ENCODE measurements at regions not wholly inside any gene's neighbourhood (a gene's known extent, or its start where the extent isn't known, plus 50 kb on each side); places are given as distances from the start of the nearest gene placed in this dataset.

DNA sequence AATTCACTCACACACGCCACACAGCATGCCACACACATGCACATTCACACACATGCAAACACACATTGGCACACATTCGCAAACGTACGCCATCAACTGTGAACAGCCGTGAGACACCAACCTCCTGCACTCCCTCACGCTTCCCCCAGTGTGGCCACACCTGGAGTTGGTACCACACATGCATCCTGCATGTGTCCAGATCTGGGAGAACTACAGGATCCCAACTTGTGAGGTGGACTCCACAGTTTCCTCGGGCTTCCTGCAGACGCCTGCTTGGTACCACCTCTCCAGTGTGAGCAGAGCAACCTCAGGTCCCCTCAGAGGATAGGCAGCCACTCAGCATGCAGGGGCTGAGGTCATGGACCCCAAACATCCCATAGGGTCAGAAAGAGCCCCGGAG, 239.0 kb downstream of the EIPR1 start:
- no peak for DNase-seq (ENCODE audit: low spot score)

DNA sequence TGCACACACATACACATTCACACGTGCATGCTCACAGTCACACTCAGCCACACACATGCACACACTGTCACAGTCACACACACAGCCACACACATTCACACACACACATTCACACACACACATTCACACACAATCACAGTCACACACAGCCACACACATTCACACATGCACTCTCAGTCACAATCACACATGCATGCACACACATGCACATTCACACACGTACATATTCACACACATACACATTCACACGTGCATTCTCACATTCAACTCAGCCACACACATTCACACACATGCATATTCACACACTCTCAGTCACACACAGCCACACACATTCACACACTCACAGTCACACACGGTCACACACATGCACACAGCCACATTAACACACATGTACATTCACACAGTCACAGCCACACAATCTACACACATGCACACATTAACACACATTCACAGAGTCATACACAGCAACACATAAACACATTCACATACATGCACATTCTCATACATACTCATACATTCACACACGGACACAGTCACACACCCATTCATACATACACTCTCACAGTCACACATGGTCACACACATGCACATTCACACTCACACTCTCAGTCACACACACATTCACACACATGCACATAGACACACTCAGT, 239.8 kb downstream of the EIPR1 start:
- DNase-seq (ENCODE audit: low spot score) = no peak

DNA sequence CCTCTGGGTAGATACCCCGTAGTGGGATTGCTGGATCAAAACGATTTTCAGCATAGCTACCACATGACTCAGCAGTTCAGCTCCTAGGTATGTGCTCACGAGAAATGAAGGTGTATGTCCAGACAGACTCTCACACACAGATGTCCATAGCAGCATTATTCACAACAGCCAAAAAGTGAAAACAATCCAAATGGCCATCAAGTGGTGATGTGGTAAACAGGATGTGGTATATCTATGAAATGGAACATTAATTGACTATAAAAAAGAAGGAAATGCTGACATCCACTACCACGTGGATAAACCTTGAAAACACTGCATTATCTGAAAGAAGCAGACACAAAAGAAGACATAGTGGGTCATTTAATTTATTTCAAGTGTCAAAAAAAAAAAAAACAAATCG, 241.9 kb downstream of the EIPR1 start:
- no peak for DNase-seq (ENCODE audit: low spot score)

DNA sequence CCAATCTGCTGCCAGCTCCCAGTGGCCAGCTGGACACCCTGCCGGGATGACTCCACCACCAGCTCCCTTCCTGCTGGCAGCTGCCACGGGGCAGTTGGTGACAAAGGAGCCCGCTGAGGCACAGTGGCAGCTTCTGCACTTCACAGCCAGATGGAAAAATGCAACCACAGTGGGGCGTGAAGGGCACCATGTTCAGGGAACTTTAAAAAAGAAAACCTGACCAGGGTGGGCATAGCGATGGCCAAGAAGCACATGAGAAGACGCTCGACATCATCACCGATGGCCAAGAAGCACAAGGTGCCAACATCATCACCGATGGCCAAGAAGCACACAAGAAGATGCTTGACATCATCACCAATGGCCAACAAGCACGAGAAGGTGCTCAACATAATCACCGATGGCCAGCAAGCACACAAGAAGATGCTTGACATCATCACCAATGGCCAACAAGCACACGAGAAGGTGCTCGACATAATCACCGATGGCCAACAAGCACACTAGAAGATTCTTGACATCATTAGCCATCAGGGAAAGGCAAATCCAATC, 243.5 kb downstream of the EIPR1 start:
- DNase-seq (ENCODE audit: low spot score) = no peak

DNA sequence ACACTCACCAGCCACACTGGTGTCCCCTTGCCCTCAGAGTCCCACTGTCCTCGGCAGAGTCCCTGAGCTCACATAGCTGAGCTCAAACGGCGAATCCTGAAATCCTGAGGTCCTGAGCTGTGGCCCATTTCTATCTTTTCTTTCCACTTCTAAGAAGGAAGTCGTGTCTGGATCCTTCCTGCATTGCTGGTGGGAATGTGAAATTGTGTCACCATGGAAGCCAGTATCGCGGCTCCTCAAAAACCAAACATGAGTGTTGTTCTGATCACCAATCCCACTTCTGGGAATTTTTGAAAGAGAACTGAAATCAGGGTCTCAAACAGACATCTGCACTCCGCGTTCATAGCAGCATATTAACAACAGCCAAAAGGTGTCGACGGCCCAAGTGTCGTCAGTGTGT, 244.7 kb downstream of the EIPR1 start:
- DNase-seq (ENCODE audit: low spot score) = no peak

DNA sequence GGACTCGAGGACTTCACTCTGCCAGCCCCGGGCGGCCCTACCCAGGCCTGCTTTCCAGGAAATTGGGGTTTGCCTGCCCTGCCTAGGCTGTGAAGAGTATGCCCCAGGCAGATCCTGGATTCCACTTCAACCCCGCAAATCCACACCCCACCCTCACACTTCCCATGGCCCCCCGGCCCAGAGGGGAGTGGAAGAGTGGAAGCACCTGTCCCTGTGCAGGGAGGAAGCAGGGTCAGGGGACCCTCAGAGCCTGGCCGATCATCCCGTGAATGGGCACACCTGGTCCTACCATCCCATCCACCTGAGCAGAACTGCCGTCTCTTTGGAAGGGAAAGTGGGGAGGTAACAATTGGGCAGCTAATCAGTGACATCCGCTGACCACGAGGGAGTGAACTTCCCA, 245.2 kb downstream of the EIPR1 start:
- no peak for DNase-seq (ENCODE audit: low spot score)

DNA sequence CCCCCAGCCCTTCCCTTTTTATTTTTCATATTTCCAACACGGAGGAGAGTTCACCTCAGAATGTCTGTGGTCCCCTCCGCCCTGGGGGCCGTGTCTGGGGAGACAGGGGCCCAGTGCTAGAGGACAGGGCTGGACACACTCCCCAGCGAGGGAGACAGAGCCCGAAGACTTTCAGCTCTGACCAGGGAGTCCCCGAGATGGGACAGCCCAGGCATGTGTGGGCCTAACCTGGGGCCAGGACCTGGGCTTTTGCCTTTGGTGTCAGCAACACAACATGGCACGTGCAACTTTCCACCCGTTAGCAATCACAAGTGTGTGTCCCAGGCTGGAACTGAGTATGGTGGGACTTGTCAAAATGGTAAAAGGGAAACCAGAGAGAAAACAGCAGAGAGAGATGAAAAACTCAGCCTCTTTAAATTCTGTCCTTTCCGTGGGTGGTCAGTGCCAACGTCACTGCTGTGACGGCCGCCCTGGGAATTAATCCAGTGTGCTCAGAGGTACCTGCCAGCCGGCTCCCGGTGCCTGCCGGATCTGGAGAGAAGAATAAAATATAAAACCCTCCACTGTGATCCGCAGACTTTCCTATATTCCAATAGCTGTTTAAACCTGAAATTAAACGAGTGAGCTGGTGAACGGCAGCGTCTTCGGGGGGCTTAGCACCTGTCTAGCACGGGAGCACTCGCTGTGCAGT, 245.8 kb downstream of the EIPR1 start:
- DNase-seq (ENCODE audit: low spot score) = no peak

DNA sequence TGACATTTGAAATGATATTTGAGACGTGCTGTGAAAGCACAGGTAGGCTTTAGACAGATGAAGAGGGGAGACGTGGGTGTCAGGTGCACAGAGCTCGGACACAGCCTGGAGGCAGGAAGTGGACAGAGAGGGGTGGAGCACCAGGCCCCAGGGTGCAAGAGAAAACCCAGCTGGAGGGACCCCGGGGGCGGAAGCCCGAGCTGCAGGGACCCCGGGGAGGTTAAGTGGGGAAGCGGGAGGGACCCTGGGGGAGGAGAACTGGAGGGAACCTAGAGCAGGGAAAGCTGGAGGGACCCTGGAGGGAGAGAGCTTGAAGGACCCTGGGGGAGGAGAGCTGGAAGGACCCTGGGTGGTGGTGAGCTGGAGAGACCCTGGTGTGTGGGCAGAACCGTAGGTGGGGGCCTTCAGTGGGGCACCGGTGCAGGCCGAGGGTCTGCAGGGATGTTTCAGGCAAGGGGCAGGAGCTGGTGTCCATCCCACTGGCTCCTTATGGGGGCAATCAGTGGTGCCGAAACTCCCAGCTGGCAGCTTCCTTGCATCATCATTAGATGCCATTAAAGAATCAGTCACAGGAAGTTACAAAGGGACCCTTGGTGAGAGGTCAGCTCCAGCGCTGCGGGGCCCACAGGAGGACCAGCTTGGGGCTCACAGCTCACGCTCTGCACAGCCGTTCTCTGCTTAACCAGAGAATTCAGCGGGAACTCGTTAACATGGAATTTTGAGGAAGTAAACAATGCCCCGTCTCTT, 246.6 kb downstream of the EIPR1 start:
- DNase-seq (ENCODE audit: low spot score) = no peak

DNA sequence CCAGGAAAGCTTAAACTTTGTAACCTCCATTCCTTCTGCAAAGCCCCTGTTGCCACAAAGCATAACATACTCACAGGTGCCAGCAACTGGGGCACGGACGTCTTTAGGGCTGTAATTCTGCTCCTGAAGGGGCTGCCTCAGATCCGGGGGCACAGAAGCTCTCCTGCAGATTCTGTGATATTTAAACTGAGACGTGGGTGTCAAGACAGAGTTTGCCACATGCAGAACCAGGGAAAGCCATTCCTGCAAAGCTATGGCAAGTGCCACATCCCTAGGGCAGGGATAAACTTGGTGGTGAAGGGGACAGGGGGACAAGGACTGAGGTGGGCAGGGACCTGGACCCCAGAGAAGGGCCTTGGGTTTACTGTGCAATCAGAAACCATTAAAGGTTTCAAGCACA, 247.2 kb downstream of the EIPR1 start:
- no peak for DNase-seq (ENCODE audit: low spot score)

DNA sequence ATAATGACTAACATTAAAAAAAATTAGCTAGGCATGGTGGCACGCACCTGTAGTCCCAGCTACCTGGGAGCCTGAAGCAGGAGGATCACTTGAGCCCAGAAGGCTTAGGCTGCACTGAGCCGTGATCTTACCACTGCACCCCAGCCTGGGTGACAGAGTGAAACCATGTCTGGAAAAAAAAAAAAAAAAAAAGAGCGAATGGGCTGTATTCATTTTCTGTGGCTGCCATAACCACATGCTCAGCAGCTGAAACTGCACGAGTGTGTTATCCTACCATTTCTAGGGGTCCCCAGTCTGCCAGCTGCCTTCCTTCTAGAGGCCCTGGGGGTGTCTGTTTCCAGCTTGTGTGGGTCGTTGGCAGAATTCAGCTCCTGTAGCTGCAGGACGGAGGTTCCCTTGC, 247.8 kb downstream of the EIPR1 start:
- no peak for DNase-seq (ENCODE audit: low spot score)

DNA sequence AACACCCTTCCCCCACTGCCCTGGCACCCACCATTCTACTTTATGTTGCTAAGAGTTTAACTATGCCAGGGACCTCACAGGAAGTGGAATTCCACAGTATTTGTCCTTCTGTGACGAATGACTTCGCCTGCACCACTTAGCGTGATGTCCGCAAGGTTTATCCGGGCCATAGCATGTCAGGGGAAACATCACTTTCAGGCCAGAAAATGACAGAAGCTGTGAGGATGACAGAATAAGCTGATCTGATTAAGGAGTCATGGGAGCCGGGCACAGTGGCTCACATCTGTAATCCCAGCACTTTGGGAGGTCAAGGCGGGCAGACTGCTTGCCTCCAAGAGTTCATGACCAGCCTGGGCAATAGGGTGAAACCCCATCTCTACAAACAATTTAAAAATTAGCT, 248.8 kb downstream of the EIPR1 start:
- DNase-seq (ENCODE audit: low spot score) = no peak

DNA sequence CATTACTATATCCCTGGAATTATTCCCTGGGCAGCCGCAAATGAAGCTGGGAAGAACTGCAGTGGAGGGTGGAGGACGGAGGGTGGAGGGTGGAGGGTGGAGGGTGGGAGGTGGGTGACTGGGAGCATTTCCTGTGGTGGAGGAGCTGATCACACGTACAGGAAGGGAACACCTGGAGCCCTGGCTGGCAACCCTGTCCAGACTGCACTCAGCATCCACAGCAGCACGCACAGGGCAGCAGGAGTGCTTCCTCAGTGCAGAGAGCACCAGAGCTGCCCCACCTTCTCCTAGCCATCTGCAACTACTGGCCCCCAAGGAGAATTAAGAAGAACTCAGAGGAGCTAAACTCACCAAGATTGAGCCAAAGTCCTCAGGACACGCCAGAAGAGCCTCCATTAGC, 249.9 kb downstream of the EIPR1 start:
- no peak for DNase-seq (ENCODE audit: low spot score)

DNA sequence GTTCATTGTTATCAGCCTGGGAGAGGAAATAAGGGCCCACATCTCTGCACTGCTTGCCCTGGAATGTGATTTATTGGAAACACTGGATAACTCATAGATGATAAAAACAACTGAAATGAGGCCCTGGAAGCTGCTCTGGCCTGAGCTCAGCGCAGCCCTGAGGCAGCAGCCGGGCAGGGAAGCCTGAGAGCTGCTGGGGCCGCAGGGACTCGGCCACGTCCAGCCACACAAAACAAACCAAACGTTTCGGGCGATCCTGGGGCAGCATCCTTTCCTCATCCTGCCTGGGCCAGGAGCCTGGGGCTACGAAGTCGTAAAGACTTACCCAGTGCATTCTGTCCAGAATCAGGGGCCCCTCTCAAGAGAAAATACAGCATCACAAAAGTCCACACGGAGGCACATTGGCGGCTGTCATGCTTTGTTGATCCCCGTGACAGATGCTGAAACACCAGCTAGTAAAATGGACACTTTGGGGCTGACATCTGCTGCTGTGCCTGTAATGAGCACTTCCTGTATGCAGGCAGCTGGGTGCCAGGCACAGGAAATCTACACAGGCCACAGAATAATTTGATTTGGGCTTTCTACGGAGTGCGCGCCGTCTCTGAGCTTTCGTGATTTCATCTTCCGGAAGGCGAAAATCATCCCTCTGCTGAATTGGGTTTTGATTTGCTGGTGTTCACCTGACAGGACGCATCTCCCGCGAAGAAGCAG, 250.6 kb downstream of the EIPR1 start:
- DNase-seq (ENCODE audit: low spot score) = peak; percentile 42

DNA sequence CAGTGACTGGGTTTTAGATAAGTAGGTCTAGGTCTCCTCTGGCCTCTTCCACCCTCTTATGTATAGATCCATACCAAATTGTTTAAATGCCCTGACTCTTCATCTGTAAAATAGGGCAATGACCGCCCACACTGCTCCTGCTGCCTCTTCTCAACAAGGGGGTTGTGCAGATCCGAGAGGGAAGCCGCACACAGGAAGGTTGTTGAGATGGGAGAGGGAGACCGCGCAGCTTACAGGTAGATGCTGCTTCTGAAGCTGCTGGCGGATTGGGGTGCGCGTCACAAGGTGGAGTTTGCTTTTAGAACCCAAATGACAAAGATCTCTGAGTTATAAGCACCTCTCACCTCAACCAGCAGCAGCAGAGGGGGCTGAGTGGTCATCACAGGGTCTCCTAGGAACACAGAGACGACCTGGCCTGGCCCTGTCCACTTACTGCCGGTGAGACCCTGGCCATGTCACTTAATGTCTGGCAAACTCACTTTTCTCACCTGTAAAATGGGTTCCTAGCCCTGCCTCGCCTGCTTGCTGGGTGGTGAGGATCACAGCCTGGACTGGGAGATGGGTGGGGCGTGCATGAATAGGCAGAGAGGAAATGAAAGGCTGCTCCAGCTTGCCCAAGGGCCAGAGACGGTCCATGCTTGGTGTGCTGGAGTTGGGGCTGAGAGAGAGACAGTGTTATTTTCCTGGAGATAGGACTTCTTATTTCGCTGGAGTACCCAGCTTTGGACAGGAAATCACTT, 251.3 kb downstream of the EIPR1 start:
- DNase-seq (ENCODE audit: low spot score) = no peak

DNA sequence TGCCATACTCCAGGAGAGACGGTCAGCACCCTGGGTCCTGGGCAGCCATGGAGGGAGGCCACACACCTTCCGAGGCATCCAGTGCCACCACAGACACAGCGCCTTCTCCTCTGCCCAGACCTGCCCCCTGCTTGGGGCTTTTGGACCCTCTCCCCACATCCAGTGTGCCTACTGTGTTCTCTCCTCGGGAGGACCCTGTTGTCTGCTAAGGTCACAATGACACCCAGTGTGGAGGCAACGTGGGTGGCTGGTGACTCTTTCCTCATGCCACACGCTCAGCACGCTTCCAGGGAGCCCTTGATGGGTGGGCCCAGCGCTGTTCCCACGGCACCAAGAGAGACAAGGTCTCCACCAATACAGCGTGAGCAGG, 251.9 kb downstream of the EIPR1 start:
- DNase-seq (ENCODE audit: low spot score) = no peak

DNA sequence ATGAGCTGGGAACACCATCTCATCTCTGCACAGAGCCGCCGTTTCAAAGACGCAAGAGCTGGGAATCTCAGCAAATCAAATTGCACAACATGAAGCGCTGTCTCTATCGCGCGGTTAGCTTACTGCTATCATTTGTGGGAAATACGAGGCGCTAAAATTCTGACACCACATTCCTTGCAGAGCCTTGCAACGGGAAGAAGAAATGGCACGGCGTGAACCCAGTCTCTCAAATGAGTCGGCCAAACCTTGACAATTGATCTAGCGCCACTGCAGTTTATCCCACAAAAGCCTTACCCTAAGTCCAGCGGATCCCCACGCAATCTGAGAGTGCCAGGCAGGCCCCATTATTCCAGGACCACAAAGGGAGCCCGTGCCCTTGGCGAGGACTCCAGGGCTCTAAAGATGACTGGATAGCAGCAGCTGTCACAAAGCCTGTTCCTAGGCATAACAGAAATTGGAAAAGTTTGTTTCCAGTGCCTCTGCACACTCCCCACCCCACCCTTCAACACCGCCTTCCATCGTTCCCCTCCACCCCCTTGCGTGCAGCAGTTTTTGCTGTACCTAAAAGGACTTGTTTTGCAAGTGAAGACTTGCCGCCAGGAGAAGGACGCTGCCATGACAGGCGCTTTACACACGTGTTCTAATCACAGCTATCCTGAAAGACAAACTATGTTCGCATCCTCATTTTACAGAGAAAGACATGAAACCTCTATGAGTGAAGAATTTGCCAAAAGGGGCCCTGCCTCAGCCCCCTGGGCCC, 252.4 kb downstream of the EIPR1 start:
- DNase-seq (ENCODE audit: low spot score) = peak; percentile 65

DNA sequence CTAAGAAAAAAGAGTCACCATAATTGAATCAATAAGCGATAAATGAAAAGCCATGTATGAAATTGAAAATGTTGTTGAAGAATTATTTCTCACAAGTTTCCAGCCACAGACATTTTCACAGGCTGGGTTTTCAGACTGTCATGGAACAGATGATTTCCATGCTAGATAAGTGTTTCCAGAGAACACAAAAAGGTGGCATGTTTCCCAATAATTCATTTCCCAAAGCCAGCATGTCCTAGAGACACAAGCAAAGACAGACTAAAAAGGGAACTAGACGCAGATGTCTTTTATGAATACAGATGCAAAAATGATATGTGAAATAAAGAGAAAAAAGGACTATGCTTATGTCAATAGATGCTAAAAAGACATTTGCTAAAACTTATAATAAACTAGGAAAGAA, 255.1 kb downstream of the EIPR1 start:
- no peak for DNase-seq (ENCODE audit: low spot score)

DNA sequence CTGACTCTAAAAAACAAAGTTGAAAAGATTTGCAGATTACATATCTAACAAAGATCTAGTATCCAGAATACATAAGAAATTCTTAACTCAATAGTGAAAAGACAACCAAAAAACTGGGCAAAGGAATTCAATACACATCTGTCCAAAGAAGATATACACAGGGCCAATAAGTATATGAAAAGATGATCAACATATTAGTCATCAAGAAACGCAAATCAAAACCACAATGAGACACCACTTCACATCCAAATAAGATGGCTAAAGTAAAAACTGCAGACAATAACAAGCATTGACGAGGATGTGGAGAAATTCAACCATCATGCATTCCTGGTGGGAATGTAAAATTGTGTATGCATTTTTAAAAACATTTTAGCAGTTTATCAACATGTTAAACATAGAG, 256.0 kb downstream of the EIPR1 start:
- DNase-seq (ENCODE audit: low spot score) = no peak

DNA sequence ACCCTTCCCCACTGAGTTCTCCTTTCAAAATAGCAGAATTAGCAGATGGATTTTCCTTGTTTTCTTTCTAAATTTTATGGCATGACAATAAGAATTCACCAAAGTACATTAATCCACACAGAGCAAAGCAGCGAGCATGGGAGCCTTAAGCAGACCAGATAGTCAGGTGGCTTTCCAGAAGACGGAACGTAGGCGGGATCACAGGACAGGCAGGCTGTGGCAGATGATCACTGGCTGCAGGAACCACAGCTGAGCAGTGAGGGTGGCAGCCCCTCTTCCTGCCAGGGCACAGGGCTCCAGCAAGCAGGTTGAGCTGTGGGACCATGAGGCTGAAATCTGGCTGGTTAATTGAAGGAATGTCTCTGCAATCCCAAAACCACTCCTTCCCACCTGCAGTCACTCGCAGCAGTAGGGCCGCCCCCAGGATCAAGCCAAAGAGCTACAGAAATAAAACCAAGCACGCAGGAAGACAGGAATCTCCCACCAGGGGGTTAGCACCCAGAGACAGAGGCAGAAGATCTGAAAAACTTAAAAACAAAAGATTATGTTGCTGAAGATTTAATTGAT, 259.9 kb downstream of the EIPR1 start:
- no peak for DNase-seq (ENCODE audit: low spot score)

DNA sequence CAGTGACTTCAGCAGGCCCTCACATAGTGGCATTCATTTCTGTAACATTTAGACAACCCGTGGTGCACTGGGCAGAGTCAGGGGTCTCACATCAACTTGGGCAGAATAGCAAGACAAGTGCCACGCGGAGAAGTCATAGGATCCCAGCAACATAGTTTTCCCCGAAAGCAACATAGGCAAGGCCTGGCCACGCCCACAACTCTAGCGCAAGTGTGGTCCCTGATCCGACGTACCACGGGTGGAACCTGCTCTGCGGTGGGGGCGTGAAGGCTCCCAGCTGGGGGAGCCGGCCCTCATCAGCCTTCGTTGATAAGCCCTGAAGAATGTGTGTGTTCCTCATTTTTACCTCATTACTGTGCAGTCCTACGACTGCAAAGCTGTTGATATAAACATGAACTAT, 261.2 kb downstream of the EIPR1 start:
- no peak for DNase-seq (ENCODE audit: low spot score)
